ENCODE measurements at regions not wholly inside any gene's neighbourhood (a gene's known extent, or its start where the extent isn't known, plus 50 kb on each side); places are given as distances from the start of the nearest gene placed in this dataset.

DNA sequence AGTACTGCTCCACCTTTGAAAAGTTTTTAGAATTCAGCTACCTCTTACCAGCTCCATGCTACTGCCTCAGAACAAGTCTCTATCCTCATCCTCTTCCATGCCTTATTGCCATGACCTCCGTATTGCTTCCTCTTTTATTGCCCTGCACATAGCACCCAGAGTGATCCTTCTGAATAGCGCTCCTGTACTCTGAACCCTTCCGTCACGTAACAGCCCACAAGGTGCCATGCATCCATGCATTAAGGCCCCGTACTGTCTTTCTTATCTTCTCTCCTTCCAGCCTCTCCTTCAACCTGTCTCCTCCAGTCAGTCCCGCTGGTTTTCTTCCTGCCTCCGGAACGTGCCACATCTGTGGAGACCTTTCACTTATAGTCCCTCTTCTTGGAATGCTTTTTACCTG, 273.3 kb upstream of the SEMA6A start:
- TF ChIP-seq, protein P1, sequence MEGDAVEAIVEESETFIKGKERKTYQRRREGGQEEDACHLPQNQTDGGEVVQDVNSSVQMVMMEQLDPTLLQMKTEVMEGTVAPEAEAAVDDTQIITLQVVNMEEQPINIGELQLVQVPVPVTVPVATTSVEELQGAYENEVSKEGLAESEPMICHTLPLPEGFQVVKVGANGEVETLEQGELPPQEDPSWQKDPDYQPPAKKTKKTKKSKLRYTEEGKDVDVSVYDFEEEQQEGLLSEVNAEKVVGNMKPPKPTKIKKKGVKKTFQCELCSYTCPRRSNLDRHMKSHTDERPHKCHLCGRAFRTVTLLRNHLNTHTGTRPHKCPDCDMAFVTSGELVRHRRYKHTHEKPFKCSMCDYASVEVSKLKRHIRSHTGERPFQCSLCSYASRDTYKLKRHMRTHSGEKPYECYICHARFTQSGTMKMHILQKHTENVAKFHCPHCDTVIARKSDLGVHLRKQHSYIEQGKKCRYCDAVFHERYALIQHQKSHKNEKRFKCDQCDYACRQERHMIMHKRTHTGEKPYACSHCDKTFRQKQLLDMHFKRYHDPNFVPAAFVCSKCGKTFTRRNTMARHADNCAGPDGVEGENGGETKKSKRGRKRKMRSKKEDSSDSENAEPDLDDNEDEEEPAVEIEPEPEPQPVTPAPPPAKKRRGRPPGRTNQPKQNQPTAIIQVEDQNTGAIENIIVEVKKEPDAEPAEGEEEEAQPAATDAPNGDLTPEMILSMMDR (conservative IDR thresholded peaks at IDR 0.05 in 1 of 2, IDR thresholded peaks at IDR 0.05 in 1 of 2; ENCODE audit: extremely low read depth in 1 of 2, insufficient read depth in 1 of 2, low read depth in 1 of 2, low read length in 2 of 2): no peak
- TF ChIP-seq EZH2 (IDR thresholded peaks at IDR 0.05; ENCODE audit: borderline replicate concordance, low read length): no peak

Measured in mammary epithelial cell (primary cell).